GM12874 (cell line): ENCODE measurements at regions not wholly inside any gene's neighbourhood (a gene's known extent, or its start where the extent isn't known, plus 50 kb on each side); places are given as distances from the start of the nearest gene placed in this dataset.

Experiments
- CTCF ChIP-seq: IDR thresholded peaks from 2 replicates; pipeline ENCODE4 v1.5.1; 2011; ENCODE audit warnings: low read depth, mild to moderate bottlenecking, control low read depth, low read length, moderate library complexity; ENCODE audit not compliant: insufficient read depth

GRCh38 chr5:100654895-100655294, 119.7 kb downstream of the FAM174A start:
- TF ChIP-seq CTCF, result no peak

GRCh38 chr5:100659080-100659795, 124.1 kb downstream of the FAM174A start:
- no peak for TF ChIP-seq CTCF

GRCh38 chr5:100664140-100664539, 129.0 kb downstream of the FAM174A start:
- TF ChIP-seq CTCF, result no peak

- TF ChIP-seq CTCF, result no peak
These were observed 132.0 kb downstream of the FAM174A start for GRCh38 chr5:100667161-100667630.

GRCh38 chr5:100668511-100668910, 133.3 kb downstream of the FAM174A start:
- TF ChIP-seq CTCF, result no peak

GRCh38 chr5:100676817-100677631, 141.8 kb downstream of the FAM174A start:
- TF ChIP-seq CTCF, result no peak

GRCh38 chr5:100682625-100683024, 147.5 kb downstream of the FAM174A start:
- no peak for TF ChIP-seq CTCF
